CD14-positive monocyte (primary cell): ENCODE measurements at regions not wholly inside any gene's neighbourhood (a gene's known extent, or its start where the extent isn't known, plus 50 kb on each side); places are given as distances from the start of the nearest gene placed in this dataset.

Source experiments
- DNase-seq, 3 donors: peaks; one replicate each; pipeline ENCODE4 v3.0.0-alpha.2; 2011 to 2022
- H2AFZ ChIP-seq: 2 replicates; pipeline ENCODE4 v1.6.0; 2012; ENCODE audit warnings: mild to moderate bottlenecking, low read depth, low read length, inconsistent platforms; ENCODE audit not compliant: insufficient read depth, poor library complexity, severe bottlenecking
- H3K27ac ChIP-seq, 2 donors: 1 replicate in 1 of 2; 2 replicates in 1 of 2; pipeline ENCODE4 v1.5.1; 2012 to 2013; ENCODE audit warnings: low read length in 2 of 2, control low read depth in 1 of 2, inconsistent platforms in 1 of 2, low read depth in 1 of 2, mild to moderate bottlenecking in 1 of 2
- H3K27me3 ChIP-seq, 2 donors: one replicate each; pipeline versions ENCODE4 v1.6.0 to v1.6.1; 2011 to 2013; ENCODE audit warnings: low read length in 2 of 2; ENCODE audit not compliant: control insufficient read depth in 2 of 2, insufficient read depth in 2 of 2
- H3K36me3 ChIP-seq, 2 donors: replicated peaks in 1 of 2; 1 replicate in 1 of 2; 2 replicates in 1 of 2; pipeline versions ENCODE4 v1.5.1 to v1.6.1; 2012 to 2013; ENCODE audit warnings: low read length in 2 of 2, control low read depth in 1 of 2, inconsistent platforms in 1 of 2, mild to moderate bottlenecking in 1 of 2; ENCODE audit not compliant: insufficient read depth in 2 of 2, control insufficient read depth in 1 of 2
- H3K4me1 ChIP-seq, 2 donors: 1 replicate in 1 of 2; 2 replicates in 1 of 2; pipeline versions ENCODE4 v1.5.1 to v1.6.1; 2012 to 2013; ENCODE audit warnings: low read length in 2 of 2, control low read depth in 1 of 2, inconsistent platforms in 1 of 2, mild to moderate bottlenecking in 1 of 2, moderate library complexity in 1 of 2; ENCODE audit not compliant: insufficient read depth in 2 of 2, control insufficient read depth in 1 of 2
- H3K4me2 ChIP-seq: replicated peaks from 2 replicates; pipeline ENCODE3; 2012; ENCODE audit warnings: low read length, moderate library complexity, mild to moderate bottlenecking; ENCODE audit not compliant: poor library complexity, severe bottlenecking; ENCODE audit errors: extremely low read depth
- H3K4me3 ChIP-seq, 3 experiments: fragments of 200-600 bp in 1 of 3; sonication (generic) in 1 of 3; replicated peaks in 1 of 3; 1 replicate in 2 of 3; 2 replicates in 1 of 3; pipeline ENCODE4 v1.5.1; 2011 to 2013; ENCODE audit warnings: low read length in 3 of 3, mild to moderate bottlenecking in 3 of 3, control low read depth in 2 of 3, low read depth in 2 of 3, inconsistent platforms in 1 of 3, moderate library complexity in 1 of 3
- H3K79me2 ChIP-seq: 2 replicates; pipeline ENCODE4 v1.6.0; 2012; ENCODE audit warnings: mild to moderate bottlenecking, control low read depth, inconsistent platforms, low read length, moderate library complexity; ENCODE audit not compliant: insufficient read depth
- H3K9ac ChIP-seq: 2 replicates; pipeline ENCODE4 v1.6.0; 2017; ENCODE audit warnings: low read length, mild to moderate bottlenecking; ENCODE audit not compliant: insufficient read depth, poor library complexity, severe bottlenecking
- H3K9me3 ChIP-seq, 2 donors: replicated peaks in 1 of 2; 1 replicate in 1 of 2; 2 replicates in 1 of 2; pipeline versions ENCODE4 v1.5.1 to v1.6.1; 2012 to 2013; ENCODE audit warnings: low read length in 2 of 2, control low read depth in 1 of 2; ENCODE audit not compliant: control insufficient read depth in 1 of 2, insufficient read depth in 1 of 2
- H4K20me1 ChIP-seq: 2 replicates; pipeline ENCODE4 v1.6.0; 2012; ENCODE audit warnings: mild to moderate bottlenecking, low read length, control low read depth, moderate library complexity; ENCODE audit not compliant: insufficient read depth
- H3K27ac Mint-ChIP-seq, 7 donors: one replicate each; pipeline ENCODE4 v1.8.0; 2020; ENCODE audit warnings: mild to moderate bottlenecking in 7 of 7, mixed read lengths in 7 of 7, moderate library complexity in 6 of 7, inconsistent platforms in 2 of 7
- H3K27me3 Mint-ChIP-seq, 3 donors: one replicate each; pipeline ENCODE4 v1.8.0; 2021 to 2022; ENCODE audit warnings: low read depth in 3 of 3, mild to moderate bottlenecking in 3 of 3, mixed read lengths in 3 of 3, moderate library complexity in 3 of 3, inconsistent platforms in 1 of 3
- H3K36me3 Mint-ChIP-seq, 2 donors: one replicate each; pipeline ENCODE4 v1.8.0; 2020; ENCODE audit warnings: mixed read lengths in 2 of 2, inconsistent platforms in 1 of 2, mild to moderate bottlenecking in 1 of 2
- H3K4me1 Mint-ChIP-seq: one replicate; pipeline ENCODE4 v1.8.0; 2020; ENCODE audit warnings: mild to moderate bottlenecking, mixed read lengths
- H3K4me3 Mint-ChIP-seq, 2 donors: one replicate each; pipeline ENCODE4 v1.8.0; 2020; ENCODE audit warnings: mild to moderate bottlenecking in 2 of 2, mixed read lengths in 2 of 2, moderate library complexity in 1 of 2
- H3K9me3 Mint-ChIP-seq, 7 donors: one replicate each; pipeline ENCODE4 v1.8.0; 2020 to 2022; ENCODE audit warnings: mixed read lengths in 7 of 7, mild to moderate bottlenecking in 6 of 7, moderate library complexity in 6 of 7, inconsistent platforms in 2 of 7
- WGBS: methylation state at CpG from one replicate; pipeline ENCODE4 v1.1.5; 2013; ENCODE audit warnings: missing lambda C conversion rate; ENCODE audit not compliant: insufficient coverage; 5-methylcytosine and 5-hydroxymethylcytosine counted together
- intact Hi-C, 2 donors: fragments of 100-400 bp; cut with micrococcal nuclease; formaldehyde crosslinking; loops; one replicate each; pipeline versions ENCODE4 v1.15.0 to v1.15.1; 2023
- TF ChIP-seq, protein P1 (sequence below): fragments of 200-600 bp; IDR thresholded peaks from one replicate; pipeline ENCODE4 v1.8.0; 2022; ENCODE audit warnings: antibody characterized with exemption, mild to moderate bottlenecking

- H3K27me3 ChIP-seq: no peaks in the 10 kb centered on the region
- WGBS: no CpG with 5 or more reads among the region's 4 CpGs
- Mint-ChIP-seq H3K9me3 (no peaks in the 10 kb centered on the region), H3K27ac (no peak overlapping the region), H3K4me3 (no peak overlapping the region), H3K27me3 (no peaks in the 10 kb centered on the region), H3K36me3 (no peaks in the 10 kb centered on the region), H3K4me1 (no peaks in the 10 kb centered on the region)
- no peaks in the 10 kb centered on the region for H4K20me1 ChIP-seq
- H3K4me2 ChIP-seq: no peak overlapping the region
- no peak overlapping the region for H2AFZ ChIP-seq
- H3K9ac ChIP-seq: no peak overlapping the region
- H3K79me2 ChIP-seq: no peaks in the 10 kb centered on the region
- TF ChIP-seq, protein P1, sequence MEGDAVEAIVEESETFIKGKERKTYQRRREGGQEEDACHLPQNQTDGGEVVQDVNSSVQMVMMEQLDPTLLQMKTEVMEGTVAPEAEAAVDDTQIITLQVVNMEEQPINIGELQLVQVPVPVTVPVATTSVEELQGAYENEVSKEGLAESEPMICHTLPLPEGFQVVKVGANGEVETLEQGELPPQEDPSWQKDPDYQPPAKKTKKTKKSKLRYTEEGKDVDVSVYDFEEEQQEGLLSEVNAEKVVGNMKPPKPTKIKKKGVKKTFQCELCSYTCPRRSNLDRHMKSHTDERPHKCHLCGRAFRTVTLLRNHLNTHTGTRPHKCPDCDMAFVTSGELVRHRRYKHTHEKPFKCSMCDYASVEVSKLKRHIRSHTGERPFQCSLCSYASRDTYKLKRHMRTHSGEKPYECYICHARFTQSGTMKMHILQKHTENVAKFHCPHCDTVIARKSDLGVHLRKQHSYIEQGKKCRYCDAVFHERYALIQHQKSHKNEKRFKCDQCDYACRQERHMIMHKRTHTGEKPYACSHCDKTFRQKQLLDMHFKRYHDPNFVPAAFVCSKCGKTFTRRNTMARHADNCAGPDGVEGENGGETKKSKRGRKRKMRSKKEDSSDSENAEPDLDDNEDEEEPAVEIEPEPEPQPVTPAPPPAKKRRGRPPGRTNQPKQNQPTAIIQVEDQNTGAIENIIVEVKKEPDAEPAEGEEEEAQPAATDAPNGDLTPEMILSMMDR: no peak
- DNase-seq: no peak
- H3K27ac ChIP-seq: no peak overlapping the region
- no peaks in the 10 kb centered on the region for H3K36me3 ChIP-seq
- H3K9me3 ChIP-seq: peaks cover 0 to 4% of the 10 kb centered on the region in 2 donors
- no peak overlapping the region for H3K4me3 ChIP-seq
- intact Hi-C loops: no loop called here
- H3K4me1 ChIP-seq: no peaks in the 10 kb centered on the region
These were observed 842.4 kb downstream of the LUZP2 start for GRCh38 chr11:25339281-25339680.

DNA sequence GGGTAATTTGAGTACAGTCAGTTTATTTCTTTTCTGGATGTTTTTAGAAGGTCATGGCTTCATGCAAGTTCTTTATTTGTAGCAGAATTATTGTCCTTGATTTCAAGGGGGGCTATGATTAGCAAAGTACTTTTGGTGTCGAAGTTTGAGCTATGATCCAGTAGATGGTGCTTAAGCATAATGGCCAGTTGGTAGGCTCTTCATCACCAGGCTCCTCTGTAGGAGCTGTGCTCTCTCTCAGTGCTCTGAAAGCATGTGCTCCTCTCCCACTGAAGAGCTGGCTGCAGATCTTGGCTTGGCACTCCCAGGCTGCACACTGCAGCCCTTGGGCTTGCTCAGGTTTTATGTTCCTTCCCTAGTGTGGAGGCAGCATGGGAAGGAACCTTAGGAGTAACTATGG is 852.7 kb downstream of the LUZP2 start:
- H3K27me3 ChIP-seq: no peaks in the 10 kb centered on the region
- no peak overlapping the region for H3K4me2 ChIP-seq
- WGBS: no CpG with 5 or more reads among the region's 1 CpG
- Mint-ChIP-seq H3K36me3 (no peaks in the 10 kb centered on the region), H3K4me3 (no peak overlapping the region), H3K27me3 (peaks cover 0 to 1% (median 0%) of the 10 kb centered on the region in 3 donors), H3K9me3 (peaks cover 0 to 14% (median 2%) of the 10 kb centered on the region in 7 donors), H3K4me1 (no peaks in the 10 kb centered on the region), H3K27ac (no peak overlapping the region)
- TF ChIP-seq, protein P1: no peak
- no peak overlapping the region for H3K9ac ChIP-seq
- no peak overlapping the region for H2AFZ ChIP-seq
- intact Hi-C loops: no loop called here
- H3K79me2 ChIP-seq: no peaks in the 10 kb centered on the region
- H3K4me1 ChIP-seq: no peaks in the 10 kb centered on the region
- H3K36me3 ChIP-seq: no peaks in the 10 kb centered on the region
- no peak for DNase-seq
- no peaks in the 10 kb centered on the region for H4K20me1 ChIP-seq
- H3K9me3 ChIP-seq: peaks cover 13 to 22% of the 10 kb centered on the region in 2 donors
- H3K27ac ChIP-seq: no peak overlapping the region
- no peak overlapping the region for H3K4me3 ChIP-seq
